Calu3 (cell line): ENCODE measurements at regions not wholly inside any gene's neighbourhood (a gene's known extent, or its start where the extent isn't known, plus 50 kb on each side); places are given as distances from the start of the nearest gene placed in this dataset.

Source experiments
- BruUV-seq: library from RNA; stranded (reverse); fragments of 400-500 nt; replicated peaks from 2 replicates; lab custom pipeline; 2021; lab: Mats Ljungman, UMichigan
- CTCF ChIA-PET: fragments of 300-600 bp; sonication (Branson Sonifier 250); formaldehyde crosslinking; loops from one replicate; lab custom pipeline; 2022; ENCODE audit warnings: antibody characterized with exemption; lab: Charles Lee
- DNase-seq: peaks from one replicate; pipeline ENCODE4 v3.0.0; 2022
- H3K27ac Mint-ChIP-seq: one replicate; pipeline ENCODE4 v1.8.0; 2022; ENCODE audit warnings: mixed read lengths; ENCODE audit not compliant: unreplicated experiment
- H3K27me3 Mint-ChIP-seq: one replicate; pipeline ENCODE4 v1.8.0; 2022; ENCODE audit warnings: mixed read lengths; ENCODE audit not compliant: unreplicated experiment
- H3K36me3 Mint-ChIP-seq: one replicate; pipeline ENCODE4 v1.8.0; 2022; ENCODE audit warnings: mild to moderate bottlenecking, moderate library complexity, mixed read lengths; ENCODE audit not compliant: insufficient read depth, unreplicated experiment
- H3K4me1 Mint-ChIP-seq: one replicate; pipeline ENCODE4 v1.8.0; 2022; ENCODE audit warnings: mild to moderate bottlenecking, low read depth, mixed read lengths; ENCODE audit not compliant: unreplicated experiment
- H3K4me3 Mint-ChIP-seq: one replicate; pipeline ENCODE4 v1.8.0; 2022; ENCODE audit warnings: mild to moderate bottlenecking, low read depth, moderate library complexity, mixed read lengths; ENCODE audit not compliant: unreplicated experiment
- H3K9me3 Mint-ChIP-seq: one replicate; pipeline ENCODE4 v1.8.0; 2022; ENCODE audit warnings: low read depth, mixed read lengths; ENCODE audit not compliant: unreplicated experiment
- CTCF ChIP-seq: fragments of 200-600 bp; IDR thresholded peaks from one replicate; pipeline ENCODE4 v1.8.0; 2022; ENCODE audit warnings: antibody characterized with exemption; ENCODE audit not compliant: unreplicated experiment
- intact Hi-C: fragments of 100-400 bp; cut with micrococcal nuclease; formaldehyde crosslinking; loops from one replicate; pipeline ENCODE4 v1.10.0; 2022; ENCODE audit not compliant: unreplicated experiment

- BruUV-seq: no TSS peak
- intact Hi-C loops: no loop called here
- no peaks in the 10 kb centered on the region for H3K9me3 Mint-ChIP-seq
- DNase-seq: no peak
- H3K4me1 Mint-ChIP-seq: no peaks in the 10 kb centered on the region
- TF ChIP-seq CTCF: no peak
- H3K36me3 Mint-ChIP-seq: no peaks in the 10 kb centered on the region
- CTCF ChIA-PET: no interaction called here
- no peaks in the 10 kb centered on the region for H3K27me3 Mint-ChIP-seq
- H3K4me3 Mint-ChIP-seq: no peak overlapping the region
- no peak overlapping the region for H3K27ac Mint-ChIP-seq
Observed at GRCh38 chr5:3321119-3321760, 274.4 kb upstream of the IRX1 start.

- no peak overlapping the region for H3K27ac Mint-ChIP-seq
- no peaks in the 10 kb centered on the region for H3K36me3 Mint-ChIP-seq
- no TSS peak for BruUV-seq
- no peaks in the 10 kb centered on the region for H3K4me1 Mint-ChIP-seq
- TF ChIP-seq CTCF: no peak
- no peaks in the 10 kb centered on the region for H3K9me3 Mint-ChIP-seq
- H3K27me3 Mint-ChIP-seq: no peaks in the 10 kb centered on the region
- H3K4me3 Mint-ChIP-seq: no peak overlapping the region
- no peak for DNase-seq
- CTCF ChIA-PET: no interaction called here
- intact Hi-C loops: no loop called here
Observed at GRCh38 chr5:3320317-3320875, 275.2 kb upstream of the IRX1 start.

- intact Hi-C loops: no loop called here
- no TSS peak for BruUV-seq
- no peak overlapping the region for H3K4me3 Mint-ChIP-seq
- no peak overlapping the region for H3K27ac Mint-ChIP-seq
- no peaks in the 10 kb centered on the region for H3K4me1 Mint-ChIP-seq
- no peak for TF ChIP-seq CTCF
- DNase-seq: no peak
- peaks cover 8% of the 10 kb centered on the region for H3K9me3 Mint-ChIP-seq
- CTCF ChIA-PET: no interaction called here
- H3K27me3 Mint-ChIP-seq: no peaks in the 10 kb centered on the region
- no peaks in the 10 kb centered on the region for H3K36me3 Mint-ChIP-seq
Observed at GRCh38 chr5:3317051-3317795, 278.4 kb upstream of the IRX1 start.

GRCh38 chr5:3313569-3313968, 282.1 kb upstream of the IRX1 start:
- Mint-ChIP-seq H3K27ac (no peak overlapping the region), H3K4me3 (no peak overlapping the region), H3K36me3 (peaks cover 5% of the 10 kb centered on the region), H3K27me3 (no peaks in the 10 kb centered on the region), H3K4me1 (no peaks in the 10 kb centered on the region), H3K9me3 (peaks cover 11% of the 10 kb centered on the region)
- BruUV-seq: no TSS peak
- no peak for DNase-seq
- CTCF ChIA-PET: no interaction called here
- no peak for TF ChIP-seq CTCF
- intact Hi-C loops: no loop called here
